B cell (primary cell): ENCODE measurements at regions not wholly inside any gene's neighbourhood (a gene's known extent, or its start where the extent isn't known, plus 50 kb on each side); places are given as distances from the start of the nearest gene placed in this dataset.
"Not testable (repeated sequence)": the region's sequence is repeated elsewhere in the genome, so short reads cannot be mapped to it uniquely, and the experiment has no call there.

Experiments
- ATAC-seq: fragments of 200-7000 bp; cut with Tn5 transposase; one replicate; pipeline ENCODE4 v1.10.0; 2021; ENCODE audit warnings: low read depth, mild to moderate bottlenecking, moderate number of reproducible peaks, moderate library complexity
- CTCF ChIA-PET: fragments of 350-600 bp; sonication (Branson Sonifier 250); formaldehyde crosslinking; loops from one replicate; lab custom pipeline; 2021; ENCODE audit warnings: antibody characterized with exemption, inconsistent platforms; lab: Charles Lee
- POLR2A ChIA-PET: fragments of 350-600 bp; sonication (Branson Sonifier 250); formaldehyde crosslinking; loops from one replicate; lab custom pipeline; 2021; ENCODE audit warnings: antibody characterized with exemption; lab: Charles Lee
- DNase-seq: peaks from one replicate; pipeline ENCODE4 v3.0.0; 2013
- H2AFZ ChIP-seq: 2 replicates; pipeline ENCODE4 v1.6.1; 2012; ENCODE audit warnings: mild to moderate bottlenecking, low read depth, low read length; ENCODE audit not compliant: insufficient read depth, poor library complexity, severe bottlenecking
- H3K27ac ChIP-seq, 2 donors: 1 replicate in 1 of 2; 2 replicates in 1 of 2; pipeline ENCODE4 v1.5.1; 2012 to 2013; ENCODE audit warnings: low read length in 2 of 2, mild to moderate bottlenecking in 2 of 2, moderate library complexity in 1 of 2
- H3K27me3 ChIP-seq, 4 experiments: fragments of 200-600 bp in 1 of 4; sonication (generic) in 1 of 4; replicated peaks in 1 of 4; 1 replicate in 2 of 4; 2 replicates in 2 of 4; pipeline versions ENCODE4 v1.6.1 to v1.7.0; 2013 to 2016; ENCODE audit warnings: low read length in 3 of 4, mild to moderate bottlenecking in 2 of 4, mixed read lengths in 1 of 4, moderate library complexity in 1 of 4; ENCODE audit not compliant: insufficient read depth in 4 of 4, control insufficient read depth in 3 of 4; ENCODE audit errors: control extremely low read depth in 1 of 4
- H3K36me3 ChIP-seq, 2 experiments: replicated peaks in 1 of 2; 1 replicate in 1 of 2; 2 replicates in 1 of 2; pipeline versions ENCODE4 v1.6.1 to v1.7.1; 2013; ENCODE audit warnings: low read length in 1 of 2; ENCODE audit not compliant: insufficient read depth in 2 of 2, control insufficient read depth in 1 of 2; ENCODE audit errors: control extremely low read depth in 1 of 2, extremely low read depth in 1 of 2
- H3K4me1 ChIP-seq, 2 donors: fragments of 200-600 bp in 1 of 2; sonication (generic) in 1 of 2; 1 replicate in 1 of 2; 2 replicates in 1 of 2; pipeline versions ENCODE4 v1.5.1 to v1.6.1; 2013 to 2017; ENCODE audit warnings: low read length in 2 of 2; ENCODE audit not compliant: control insufficient read depth in 2 of 2, insufficient read depth in 2 of 2
- H3K4me2 ChIP-seq: replicated peaks from 2 replicates; pipeline ENCODE3; 2012; ENCODE audit warnings: mild to moderate bottlenecking, low read depth, low read length; ENCODE audit not compliant: poor library complexity, severe bottlenecking
- H3K4me3 ChIP-seq, 5 experiments: fragments of 200-600 bp in 1 of 5; sonication (generic) in 1 of 5; 1 replicate in 3 of 5; 2 replicates in 2 of 5; pipeline versions ENCODE4 v1.5.1 to v1.7.0; 2011 to 2016; ENCODE audit warnings: low read length in 4 of 5, mild to moderate bottlenecking in 4 of 5, low read depth in 2 of 5, control low read depth in 1 of 5, moderate library complexity in 1 of 5; ENCODE audit not compliant: insufficient read depth in 1 of 5; ENCODE audit errors: control extremely low read depth in 1 of 5, extremely low read depth in 1 of 5
- H3K79me2 ChIP-seq: fragments of 200-600 bp; sonication (generic); one replicate; pipeline ENCODE4 v1.6.0; 2016; ENCODE audit warnings: low read length; ENCODE audit not compliant: control insufficient read depth, insufficient read depth
- H3K9ac ChIP-seq: fragments of 200-600 bp; sonication (generic); 2 replicates; pipeline ENCODE4 v1.6.1; 2017; ENCODE audit warnings: mild to moderate bottlenecking, low read length, moderate library complexity
- H3K9me3 ChIP-seq, 3 donors: one replicate each; pipeline versions ENCODE4 v1.6.1 to v1.7.1; 2013; ENCODE audit warnings: low read length in 2 of 3; ENCODE audit not compliant: control insufficient read depth in 2 of 3, insufficient read depth in 1 of 3; ENCODE audit errors: control extremely low read depth in 1 of 3
- H4K20me1 ChIP-seq: 2 replicates; pipeline ENCODE4 v1.6.0; 2012; ENCODE audit warnings: mild to moderate bottlenecking, low read length; ENCODE audit not compliant: insufficient read depth, control insufficient read depth, poor library complexity, severe bottlenecking
- H3K27ac Mint-ChIP-seq: one replicate; pipeline ENCODE4 v1.8.0; 2021; ENCODE audit warnings: mixed read lengths
- H3K27me3 Mint-ChIP-seq: one replicate; pipeline ENCODE4 v1.8.0; 2021; ENCODE audit warnings: mixed read lengths
- H3K4me1 Mint-ChIP-seq: one replicate; pipeline ENCODE4 v1.8.0; 2021; ENCODE audit warnings: mixed read lengths
- H3K4me3 Mint-ChIP-seq: one replicate; pipeline ENCODE4 v1.8.0; 2021; ENCODE audit warnings: mixed read lengths
- H3K9me3 Mint-ChIP-seq: one replicate; pipeline ENCODE4 v1.8.0; 2022; ENCODE audit warnings: mixed read lengths; ENCODE audit not compliant: insufficient read depth
- WGBS: methylation state at CpG from one replicate; pipeline ENCODE4 v1.1.5; 2013; ENCODE audit warnings: missing lambda C conversion rate; ENCODE audit not compliant: insufficient coverage; 5-methylcytosine and 5-hydroxymethylcytosine counted together
- intact Hi-C: fragments of 100-400 bp; cut with micrococcal nuclease; formaldehyde crosslinking; loops from one replicate; pipeline ENCODE4 v1.10.0; 2022
- TF ChIP-seq, protein P1 (sequence below): fragments of 200-600 bp; IDR thresholded peaks from one replicate; pipeline ENCODE4 v1.8.0; 2022; ENCODE audit warnings: antibody characterized with exemption, mild to moderate bottlenecking

DNA sequence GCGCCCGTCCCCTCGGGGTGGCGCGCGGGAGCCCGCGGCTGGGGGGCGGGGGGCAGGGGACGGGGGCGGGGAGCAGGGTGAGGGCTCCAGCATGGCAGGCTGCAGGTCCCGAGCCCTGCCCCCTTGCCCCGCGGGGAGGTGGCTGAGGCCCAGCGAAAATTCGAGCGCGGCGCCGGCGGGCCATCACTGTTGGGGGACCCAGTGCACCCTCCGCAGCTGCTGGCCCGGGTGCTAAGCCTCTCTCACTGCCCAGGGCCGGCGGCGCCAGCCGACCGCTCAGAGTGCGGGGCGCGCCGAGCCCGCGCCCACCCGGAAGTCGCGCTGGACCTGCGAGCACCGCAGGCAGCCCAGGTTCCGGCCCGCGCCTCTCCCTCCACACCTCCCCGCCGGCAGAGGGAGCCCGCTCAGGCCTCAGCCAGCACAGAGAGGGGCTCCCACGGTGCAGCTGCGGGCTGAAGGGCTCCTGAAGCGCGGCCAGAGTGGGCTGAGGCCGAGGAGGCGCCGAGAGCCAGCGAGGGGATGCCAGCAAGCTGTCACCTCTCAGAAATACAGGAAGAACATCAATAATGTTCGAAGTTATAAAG, 290.8 kb upstream of the PRSS16 start:
- TF ChIP-seq, protein P1, sequence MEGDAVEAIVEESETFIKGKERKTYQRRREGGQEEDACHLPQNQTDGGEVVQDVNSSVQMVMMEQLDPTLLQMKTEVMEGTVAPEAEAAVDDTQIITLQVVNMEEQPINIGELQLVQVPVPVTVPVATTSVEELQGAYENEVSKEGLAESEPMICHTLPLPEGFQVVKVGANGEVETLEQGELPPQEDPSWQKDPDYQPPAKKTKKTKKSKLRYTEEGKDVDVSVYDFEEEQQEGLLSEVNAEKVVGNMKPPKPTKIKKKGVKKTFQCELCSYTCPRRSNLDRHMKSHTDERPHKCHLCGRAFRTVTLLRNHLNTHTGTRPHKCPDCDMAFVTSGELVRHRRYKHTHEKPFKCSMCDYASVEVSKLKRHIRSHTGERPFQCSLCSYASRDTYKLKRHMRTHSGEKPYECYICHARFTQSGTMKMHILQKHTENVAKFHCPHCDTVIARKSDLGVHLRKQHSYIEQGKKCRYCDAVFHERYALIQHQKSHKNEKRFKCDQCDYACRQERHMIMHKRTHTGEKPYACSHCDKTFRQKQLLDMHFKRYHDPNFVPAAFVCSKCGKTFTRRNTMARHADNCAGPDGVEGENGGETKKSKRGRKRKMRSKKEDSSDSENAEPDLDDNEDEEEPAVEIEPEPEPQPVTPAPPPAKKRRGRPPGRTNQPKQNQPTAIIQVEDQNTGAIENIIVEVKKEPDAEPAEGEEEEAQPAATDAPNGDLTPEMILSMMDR = peak; percentile 74
- H3K27ac Mint-ChIP-seq = peak overlapping the region; percentile 83
- WGBS = 2% methylated on average over 13 of the region's 54 CpGs
- Histone ChIP-seq H3K27ac (peak overlapping the region; percentile 18 to 37), H2AFZ (peak overlapping the region; percentile 60), H3K9ac (peak overlapping the region; percentile 60), H3K4me2 (peak overlapping the region; percentile 38), H3K4me3 (peak overlapping the region in 4 of 5 experiments; percentile 38 to 64 (median 54))
- H3K4me3 Mint-ChIP-seq = peak overlapping the region; percentile 81
- intact Hi-C loops, H3K36me3 ChIP-seq, POLR2A ChIA-PET, H4K20me1 ChIP-seq, H3K27me3 Mint-ChIP-seq, H3K27me3 ChIP-seq, H3K79me2 ChIP-seq, H3K4me1 ChIP-seq, H3K9me3 ChIP-seq, H3K9me3 Mint-ChIP-seq, CTCF ChIA-PET: not testable (repeated sequence)
- DNase-seq (peak; percentile 73), ATAC-seq (peak; percentile 87)
- H3K4me1 Mint-ChIP-seq = peaks cover 11% of the 10 kb centered on the region

DNA sequence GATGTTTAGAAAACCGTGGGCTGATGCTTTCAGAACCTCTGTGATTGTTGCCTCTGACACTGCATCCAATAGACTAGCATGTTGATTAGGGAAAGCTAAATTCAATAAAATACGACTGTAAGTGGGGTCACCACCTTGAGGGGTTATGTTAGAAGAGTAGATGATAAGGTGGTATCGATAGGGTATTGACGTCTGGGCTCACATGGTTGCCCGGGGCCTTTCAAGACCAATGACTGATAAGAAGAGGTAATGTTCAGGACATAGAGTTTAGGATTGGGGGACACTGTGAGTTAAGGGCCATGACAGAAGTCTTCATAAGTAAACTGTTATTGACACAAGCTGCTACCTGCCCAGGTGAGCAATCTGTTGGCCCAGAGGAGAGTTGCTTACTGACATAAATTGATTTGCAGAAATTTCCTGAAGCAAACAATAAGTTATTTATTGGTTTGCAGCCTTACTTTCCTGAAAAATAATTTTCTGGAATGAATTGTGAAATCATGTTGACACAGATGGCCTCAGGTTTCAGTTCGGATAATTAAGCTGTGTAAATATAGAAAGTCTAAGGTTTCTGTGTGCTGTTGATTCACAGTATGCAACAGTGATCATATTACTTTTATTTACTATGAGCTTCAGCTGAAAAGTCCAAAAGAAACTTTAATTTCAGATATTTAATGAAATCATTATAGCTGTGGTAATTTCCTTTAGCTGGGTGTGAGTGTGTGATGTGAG, 289.9 kb upstream of the PRSS16 start:
- Mint-ChIP-seq H3K27ac (peak overlapping the region; percentile 78), H3K4me3 (peak overlapping the region; percentile 72), H3K4me1 (peaks cover 11% of the 10 kb centered on the region)
- H3K79me2 ChIP-seq, H3K9me3 Mint-ChIP-seq, POLR2A ChIA-PET, H3K9me3 ChIP-seq, H4K20me1 ChIP-seq, intact Hi-C loops, ATAC-seq, H3K27ac ChIP-seq, H3K36me3 ChIP-seq, H3K27me3 ChIP-seq, CTCF ChIA-PET, H3K4me1 ChIP-seq, H3K27me3 Mint-ChIP-seq: not testable (repeated sequence)
- peak; percentile 8 for DNase-seq
- H2AFZ ChIP-seq = peak overlapping the region; percentile 42
- peak overlapping the region; percentile 47 for H3K9ac ChIP-seq
- 95% methylated on average over 4 of the region's 6 CpGs for WGBS
- peak overlapping the region in 2 of 5 experiments; percentile 52 to 55 for H3K4me3 ChIP-seq
- peak overlapping the region; percentile 38 for H3K4me2 ChIP-seq

DNA sequence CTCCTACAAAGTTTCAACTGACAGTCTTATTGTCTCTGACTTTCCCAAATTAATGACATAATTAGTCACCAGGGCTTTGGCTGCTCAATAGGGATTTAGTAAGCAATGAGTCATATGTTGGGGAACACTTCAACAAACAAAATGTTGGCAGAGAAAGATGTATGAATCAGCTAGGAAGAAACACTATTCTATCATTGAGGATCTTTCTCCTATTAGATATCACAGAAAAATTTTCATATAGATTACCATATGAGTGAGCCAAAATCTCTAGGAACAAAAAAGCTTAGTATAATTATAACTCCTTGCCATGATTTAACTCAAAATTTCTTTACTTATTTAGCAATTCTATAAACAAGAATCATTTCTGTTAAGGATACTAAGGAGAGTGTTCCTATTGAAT, 286.3 kb upstream of the PRSS16 start:
- intact Hi-C loops, H3K4me1 Mint-ChIP-seq, H3K27me3 ChIP-seq, H3K9ac ChIP-seq, H4K20me1 ChIP-seq, POLR2A ChIA-PET, H3K4me3 ChIP-seq, H3K36me3 ChIP-seq, H3K9me3 Mint-ChIP-seq, H3K4me3 Mint-ChIP-seq, H3K27ac ChIP-seq, H3K4me2 ChIP-seq, H3K9me3 ChIP-seq, H2AFZ ChIP-seq, H3K4me1 ChIP-seq, H3K27ac Mint-ChIP-seq, H3K27me3 Mint-ChIP-seq, ATAC-seq, H3K79me2 ChIP-seq, DNase-seq, CTCF ChIA-PET: not testable (repeated sequence)
